HL-60 (cell line): ENCODE measurements at regions not wholly inside any gene's neighbourhood (a gene's known extent, or its start where the extent isn't known, plus 50 kb on each side); places are given as distances from the start of the nearest gene placed in this dataset.

ENCODE experiments used
- GABPA ChIP-seq: IDR thresholded peaks from 2 replicates; pipeline ENCODE4 v1.6.1; 2012; ENCODE audit warnings: low read depth
- POLR2AphosphoS5 ChIP-seq: IDR thresholded peaks from 2 replicates; pipeline ENCODE4 v1.6.1; 2012; ENCODE audit warnings: low read depth
- REST ChIP-seq: IDR thresholded peaks from 2 replicates; pipeline ENCODE4 v1.6.1; 2012; ENCODE audit warnings: low read depth; ENCODE audit not compliant: insufficient replicate concordance
- SPI1 ChIP-seq: IDR thresholded peaks from 2 replicates; pipeline ENCODE4 v1.6.1; 2012; ENCODE audit warnings: low read depth, mild to moderate bottlenecking, borderline replicate concordance
- TF ChIP-seq, protein P1 (sequence below): IDR thresholded peaks from one replicate; pipeline ENCODE4 v1.5.1; 2011; ENCODE audit warnings: low read length, control low read depth, inconsistent platforms; ENCODE audit not compliant: insufficient read depth

GRCh38 chr5:165728425-165728824 lies 2223.0 kb downstream of the MAT2B start:
- TF ChIP-seq, protein P1, sequence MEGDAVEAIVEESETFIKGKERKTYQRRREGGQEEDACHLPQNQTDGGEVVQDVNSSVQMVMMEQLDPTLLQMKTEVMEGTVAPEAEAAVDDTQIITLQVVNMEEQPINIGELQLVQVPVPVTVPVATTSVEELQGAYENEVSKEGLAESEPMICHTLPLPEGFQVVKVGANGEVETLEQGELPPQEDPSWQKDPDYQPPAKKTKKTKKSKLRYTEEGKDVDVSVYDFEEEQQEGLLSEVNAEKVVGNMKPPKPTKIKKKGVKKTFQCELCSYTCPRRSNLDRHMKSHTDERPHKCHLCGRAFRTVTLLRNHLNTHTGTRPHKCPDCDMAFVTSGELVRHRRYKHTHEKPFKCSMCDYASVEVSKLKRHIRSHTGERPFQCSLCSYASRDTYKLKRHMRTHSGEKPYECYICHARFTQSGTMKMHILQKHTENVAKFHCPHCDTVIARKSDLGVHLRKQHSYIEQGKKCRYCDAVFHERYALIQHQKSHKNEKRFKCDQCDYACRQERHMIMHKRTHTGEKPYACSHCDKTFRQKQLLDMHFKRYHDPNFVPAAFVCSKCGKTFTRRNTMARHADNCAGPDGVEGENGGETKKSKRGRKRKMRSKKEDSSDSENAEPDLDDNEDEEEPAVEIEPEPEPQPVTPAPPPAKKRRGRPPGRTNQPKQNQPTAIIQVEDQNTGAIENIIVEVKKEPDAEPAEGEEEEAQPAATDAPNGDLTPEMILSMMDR = no peak
- TF ChIP-seq POLR2AphosphoS5 (no peak), REST (no peak), GABPA (no peak), SPI1 (no peak)
